HG03060 (cell line): ENCODE measurements at regions not wholly inside any gene's neighbourhood (a gene's known extent, or its start where the extent isn't known, plus 50 kb on each side); places are given as distances from the start of the nearest gene placed in this dataset.

Experiments
- ATAC-seq: cut with Tn5 transposase; IDR thresholded peaks from one replicate; pipeline ENCODE4 v1.9.1; 2021; ENCODE audit warnings: low read depth, moderate number of reproducible peaks; ENCODE audit not compliant: unreplicated experiment

GRCh38 chr15:69595009-69595791, 142.6 kb downstream of the RPLP1 start:
- ATAC-seq, result no peak

GRCh38 chr15:69597061-69597592, 144.5 kb downstream of the RPLP1 start:
- ATAC-seq, result no peak

- no peak for ATAC-seq
Observed at GRCh38 chr15:69599271-69599670, 146.7 kb downstream of the RPLP1 start.

- no peak for ATAC-seq
Observed at GRCh38 chr15:69600556-69601085, 148.0 kb downstream of the RPLP1 start.

GRCh38 chr15:69601711-69602504, 149.3 kb downstream of the RPLP1 start:
- ATAC-seq, result no peak

- ATAC-seq, result no peak
Observed at GRCh38 chr15:69602921-69603320, 150.3 kb downstream of the RPLP1 start.

- ATAC-seq, result no peak
Observed at GRCh38 chr15:69603369-69604071, 150.9 kb downstream of the RPLP1 start.

GRCh38 chr15:69604072-69604411, 151.4 kb downstream of the RPLP1 start:
- no peak for ATAC-seq

GRCh38 chr15:69606144-69606543, 153.5 kb downstream of the RPLP1 start:
- no peak for ATAC-seq

- ATAC-seq, result no peak
Observed at GRCh38 chr15:69606921-69607500, 154.4 kb downstream of the RPLP1 start.

- no peak for ATAC-seq
Observed at GRCh38 chr15:69608661-69609060, 156.0 kb downstream of the RPLP1 start.

GRCh38 chr15:69609176-69609575, 156.6 kb downstream of the RPLP1 start:
- ATAC-seq, result no peak

- ATAC-seq, result no peak
Observed at GRCh38 chr15:69609776-69610175, 157.2 kb downstream of the RPLP1 start.

- no peak for ATAC-seq
Observed at GRCh38 chr15:69610277-69610676, 157.7 kb downstream of the RPLP1 start.

- ATAC-seq, result no peak
Observed at GRCh38 chr15:69610858-69611257, 158.2 kb downstream of the RPLP1 start.

GRCh38 chr15:69612112-69612511, 159.5 kb downstream of the RPLP1 start:
- no peak for ATAC-seq

- no peak for ATAC-seq
Observed at GRCh38 chr15:69613182-69613581, 160.6 kb downstream of the RPLP1 start.

- no peak for ATAC-seq
Observed at GRCh38 chr15:69613988-69614387, 161.4 kb downstream of the RPLP1 start.

GRCh38 chr15:69615736-69616135, 163.1 kb downstream of the RPLP1 start:
- no peak for ATAC-seq

GRCh38 chr15:69616558-69616957, 163.9 kb downstream of the RPLP1 start:
- no peak for ATAC-seq
